ENCODE measurements at regions not wholly inside any gene's neighbourhood (a gene's known extent, or its start where the extent isn't known, plus 50 kb on each side); places are given as distances from the start of the nearest gene placed in this dataset.

- no peak for TF ChIP-seq CTCF (IDR thresholded peaks at IDR 0.05)
- TF ChIP-seq POLR2A (IDR thresholded peaks at IDR 0.05) = no peak
Observed at GRCh38 chr13:82698383-82698782, 1183.9 kb downstream of the SLITRK1 start.
